GM03348 (cell line): ENCODE measurements at regions not wholly inside any gene's neighbourhood (a gene's known extent, or its start where the extent isn't known, plus 50 kb on each side); places are given as distances from the start of the nearest gene placed in this dataset.

Source experiments
- DNase-seq: peaks from one replicate; pipeline ENCODE4 v3.0.0; 2012; ENCODE audit warnings: low spot score

GRCh38 chr20:39480276-39481043, 518.3 kb downstream of the DHX35 start:
- DNase-seq = no peak

- DNase-seq = no peak
These were observed 517.2 kb downstream of the DHX35 start for GRCh38 chr20:39479196-39479810.

- no peak for DNase-seq
These were observed 512.7 kb downstream of the DHX35 start for GRCh38 chr20:39474879-39475278.

- no peak for DNase-seq
These were observed 511.4 kb downstream of the DHX35 start for GRCh38 chr20:39473536-39473935.

GRCh38 chr20:39468703-39469102, 506.6 kb downstream of the DHX35 start:
- DNase-seq = no peak

GRCh38 chr20:39464238-39464637, 502.1 kb downstream of the DHX35 start:
- DNase-seq = no peak

GRCh38 chr20:39462416-39462945, 500.3 kb downstream of the DHX35 start:
- DNase-seq = no peak

- no peak for DNase-seq
These were observed 496.3 kb downstream of the DHX35 start for GRCh38 chr20:39458452-39458851.

GRCh38 chr20:39453890-39454289, 491.7 kb downstream of the DHX35 start:
- no peak for DNase-seq

- no peak for DNase-seq
These were observed 490.6 kb downstream of the DHX35 start for GRCh38 chr20:39452583-39453340.

- DNase-seq = no peak
These were observed 489.2 kb downstream of the DHX35 start for GRCh38 chr20:39451386-39451785.

- DNase-seq = no peak
These were observed 484.3 kb downstream of the DHX35 start for GRCh38 chr20:39446397-39446796.

- DNase-seq = no peak
These were observed 483.0 kb downstream of the DHX35 start for GRCh38 chr20:39445095-39445494.

GRCh38 chr20:39433466-39433865, 471.3 kb downstream of the DHX35 start:
- no peak for DNase-seq

GRCh38 chr20:39431091-39431880, 469.1 kb downstream of the DHX35 start:
- no peak for DNase-seq

- DNase-seq = no peak
These were observed 467.6 kb downstream of the DHX35 start for GRCh38 chr20:39429726-39430125.

- DNase-seq = no peak
These were observed 463.0 kb downstream of the DHX35 start for GRCh38 chr20:39424962-39425678.

GRCh38 chr20:39421571-39422105, 459.5 kb downstream of the DHX35 start:
- no peak for DNase-seq

GRCh38 chr20:39412091-39412490, 449.9 kb downstream of the DHX35 start:
- DNase-seq = no peak

GRCh38 chr20:39399463-39399862, 437.3 kb downstream of the DHX35 start:
- DNase-seq = no peak

- DNase-seq = no peak
These were observed 436.5 kb downstream of the DHX35 start for GRCh38 chr20:39398656-39399055.
